HL-60 (cell line): ENCODE measurements at regions not wholly inside any gene's neighbourhood (a gene's known extent, or its start where the extent isn't known, plus 50 kb on each side); places are given as distances from the start of the nearest gene placed in this dataset.

Source experiments
- DNase-seq, 2 experiments: peaks; one replicate each; pipeline ENCODE4 v3.0.0-alpha.2; 2010 to 2020; ENCODE audit warnings: low read depth in 1 of 2, low spot score in 1 of 2
- H3K27ac ChIP-seq: fragments of 250-450 bp; sonication (Bioruptor Pico); replicated peaks from 2 replicates; pipeline ENCODE4 v1.5.1; 2020; ENCODE audit warnings: mild to moderate bottlenecking, moderate library complexity
- H3K27me3 ChIP-seq: fragments of 250-450 bp; sonication (Bioruptor Pico); 2 replicates; pipeline ENCODE4 v1.5.1; 2021; ENCODE audit warnings: mild to moderate bottlenecking, moderate library complexity; ENCODE audit not compliant: insufficient read depth, poor library complexity, severe bottlenecking
- H3K4me3 ChIP-seq: replicated peaks from 2 replicates; pipeline ENCODE4 v1.5.1; 2011; ENCODE audit warnings: mild to moderate bottlenecking, control low read depth, low read length; ENCODE audit not compliant: insufficient read depth
- GABPA ChIP-seq: IDR thresholded peaks from 2 replicates; pipeline ENCODE4 v1.6.1; 2012; ENCODE audit warnings: low read depth
- POLR2AphosphoS5 ChIP-seq: IDR thresholded peaks from 2 replicates; pipeline ENCODE4 v1.6.1; 2012; ENCODE audit warnings: low read depth
- REST ChIP-seq: IDR thresholded peaks from 2 replicates; pipeline ENCODE4 v1.6.1; 2012; ENCODE audit warnings: low read depth; ENCODE audit not compliant: insufficient replicate concordance
- SPI1 ChIP-seq: IDR thresholded peaks from 2 replicates; pipeline ENCODE4 v1.6.1; 2012; ENCODE audit warnings: low read depth, mild to moderate bottlenecking, borderline replicate concordance
- TF ChIP-seq, protein P1 (sequence below): IDR thresholded peaks from one replicate; pipeline ENCODE4 v1.5.1; 2011; ENCODE audit warnings: low read length, control low read depth, inconsistent platforms; ENCODE audit not compliant: insufficient read depth

DNA sequence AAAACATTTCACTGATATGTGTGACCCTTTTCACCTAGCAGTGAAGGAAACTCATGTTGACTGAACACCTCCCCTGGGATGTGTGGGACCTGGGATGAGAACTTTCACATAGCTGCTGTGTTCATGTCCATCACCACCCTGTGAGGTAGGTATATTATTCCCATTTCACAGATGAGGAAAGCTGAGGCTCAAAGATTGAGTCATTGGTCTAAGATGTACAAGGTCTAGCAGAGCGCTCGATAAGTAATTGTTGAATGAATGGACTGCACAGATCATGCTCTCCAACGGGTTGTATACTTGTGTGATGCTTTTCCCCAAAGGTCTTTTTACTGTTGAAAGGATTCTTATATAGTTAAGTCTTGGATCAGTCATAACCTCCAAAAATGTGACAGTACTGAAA, 75.6 kb upstream of the TSC22D1 start:
- H3K4me3 ChIP-seq, result no peak overlapping the region
- no peak for DNase-seq
- H3K27me3 ChIP-seq, result no peaks in the 10 kb centered on the region
- no peak overlapping the region for H3K27ac ChIP-seq
- no peak for TF ChIP-seq REST
- TF ChIP-seq, protein P1, sequence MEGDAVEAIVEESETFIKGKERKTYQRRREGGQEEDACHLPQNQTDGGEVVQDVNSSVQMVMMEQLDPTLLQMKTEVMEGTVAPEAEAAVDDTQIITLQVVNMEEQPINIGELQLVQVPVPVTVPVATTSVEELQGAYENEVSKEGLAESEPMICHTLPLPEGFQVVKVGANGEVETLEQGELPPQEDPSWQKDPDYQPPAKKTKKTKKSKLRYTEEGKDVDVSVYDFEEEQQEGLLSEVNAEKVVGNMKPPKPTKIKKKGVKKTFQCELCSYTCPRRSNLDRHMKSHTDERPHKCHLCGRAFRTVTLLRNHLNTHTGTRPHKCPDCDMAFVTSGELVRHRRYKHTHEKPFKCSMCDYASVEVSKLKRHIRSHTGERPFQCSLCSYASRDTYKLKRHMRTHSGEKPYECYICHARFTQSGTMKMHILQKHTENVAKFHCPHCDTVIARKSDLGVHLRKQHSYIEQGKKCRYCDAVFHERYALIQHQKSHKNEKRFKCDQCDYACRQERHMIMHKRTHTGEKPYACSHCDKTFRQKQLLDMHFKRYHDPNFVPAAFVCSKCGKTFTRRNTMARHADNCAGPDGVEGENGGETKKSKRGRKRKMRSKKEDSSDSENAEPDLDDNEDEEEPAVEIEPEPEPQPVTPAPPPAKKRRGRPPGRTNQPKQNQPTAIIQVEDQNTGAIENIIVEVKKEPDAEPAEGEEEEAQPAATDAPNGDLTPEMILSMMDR, result no peak
- TF ChIP-seq POLR2AphosphoS5, result no peak
- TF ChIP-seq SPI1, result no peak
- TF ChIP-seq GABPA, result no peak

GRCh38 chr13:44651209-44651608, 75.1 kb upstream of the TSC22D1 start:
- Histone ChIP-seq H3K27me3 (no peaks in the 10 kb centered on the region), H3K4me3 (no peak overlapping the region), H3K27ac (no peak overlapping the region)
- no peak for DNase-seq
- no peak for TF ChIP-seq SPI1
- TF ChIP-seq, protein P1, result no peak
- no peak for TF ChIP-seq REST
- TF ChIP-seq POLR2AphosphoS5, result no peak
- no peak for TF ChIP-seq GABPA

GRCh38 chr13:44649834-44650233, 73.7 kb upstream of the TSC22D1 start:
- no peak overlapping the region for H3K4me3 ChIP-seq
- TF ChIP-seq POLR2AphosphoS5, result no peak
- TF ChIP-seq GABPA, result no peak
- no peak for TF ChIP-seq SPI1
- TF ChIP-seq, protein P1, result no peak
- H3K27ac ChIP-seq, result no peak overlapping the region
- no peaks in the 10 kb centered on the region for H3K27me3 ChIP-seq
- DNase-seq, result no peak

DNA sequence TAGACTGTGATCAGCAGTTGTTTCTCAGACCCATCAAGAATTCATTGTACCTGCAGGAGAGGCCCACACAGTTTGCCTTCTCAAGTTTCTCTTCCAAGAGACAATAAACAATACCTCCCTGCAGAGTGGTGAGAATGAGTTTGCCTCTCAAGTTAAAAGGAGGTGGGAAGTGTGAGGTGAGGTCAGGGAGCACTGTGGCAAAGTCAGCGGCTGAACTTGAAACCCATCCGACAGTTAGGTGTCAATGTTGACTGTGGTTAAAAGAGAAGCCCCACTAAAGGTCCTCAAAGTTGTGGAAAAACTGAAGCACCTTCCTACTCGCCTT, 72.9 kb upstream of the TSC22D1 start:
- Histone ChIP-seq H3K4me3 (no peak overlapping the region), H3K27ac (no peak overlapping the region), H3K27me3 (no peaks in the 10 kb centered on the region)
- DNase-seq, result no peak
- TF ChIP-seq GABPA, result no peak
